ENCODE measurements at regions not wholly inside any gene's neighbourhood (a gene's known extent, or its start where the extent isn't known, plus 50 kb on each side); places are given as distances from the start of the nearest gene placed in this dataset.

GRCh38 chr17:77068915-77069314 lies 71.9 kb upstream of the SEC14L1 start:
- H4K20me1 ChIP-seq (ENCODE audit: insufficient read depth) = no peaks in the 10 kb centered on the region
- no peak overlapping the region for H3K4me2 ChIP-seq (ENCODE audit: low read length)
- H3K4me3 ChIP-seq (ENCODE audit: low read length) = no peak overlapping the region
- H3K79me2 ChIP-seq (replicated peaks; ENCODE audit: insufficient read depth, low read length) = no peaks in the 10 kb centered on the region
- H3K27ac ChIP-seq (ENCODE audit: low read length) = no peak overlapping the region
- no peaks in the 10 kb centered on the region for H3K27me3 ChIP-seq (ENCODE audit: insufficient read depth, low read depth, low read length)
- no peak overlapping the region for H2AFZ ChIP-seq (ENCODE audit: low read depth, low read length)
- no peaks in the 10 kb centered on the region for H3F3A ChIP-seq (ENCODE audit: insufficient read depth, low read length, poor library complexity, severe bottlenecking)
- TF ChIP-seq MXI1 (conservative IDR thresholded peaks at IDR 0.05; ENCODE audit: poor library complexity, severe bottlenecking) (no peak), EP300 (conservative IDR thresholded peaks at IDR 0.05; ENCODE audit: poor library complexity, severe bottlenecking) (no peak), TAF1 (IDR thresholded peaks at IDR 0.05; ENCODE audit: low read depth) (no peak), EZH2 (IDR thresholded peaks at IDR 0.05; ENCODE audit: borderline replicate concordance, insufficient read depth, low read length, poor library complexity, severe bottlenecking) (no peak), POLR2AphosphoS5 (IDR thresholded peaks at IDR 0.05) (no peak), RAD21 (conservative IDR thresholded peaks at IDR 0.05) (no peak), SMC3 (conservative IDR thresholded peaks at IDR 0.05; ENCODE audit: poor library complexity) (no peak)
- TF ChIP-seq, protein P1, sequence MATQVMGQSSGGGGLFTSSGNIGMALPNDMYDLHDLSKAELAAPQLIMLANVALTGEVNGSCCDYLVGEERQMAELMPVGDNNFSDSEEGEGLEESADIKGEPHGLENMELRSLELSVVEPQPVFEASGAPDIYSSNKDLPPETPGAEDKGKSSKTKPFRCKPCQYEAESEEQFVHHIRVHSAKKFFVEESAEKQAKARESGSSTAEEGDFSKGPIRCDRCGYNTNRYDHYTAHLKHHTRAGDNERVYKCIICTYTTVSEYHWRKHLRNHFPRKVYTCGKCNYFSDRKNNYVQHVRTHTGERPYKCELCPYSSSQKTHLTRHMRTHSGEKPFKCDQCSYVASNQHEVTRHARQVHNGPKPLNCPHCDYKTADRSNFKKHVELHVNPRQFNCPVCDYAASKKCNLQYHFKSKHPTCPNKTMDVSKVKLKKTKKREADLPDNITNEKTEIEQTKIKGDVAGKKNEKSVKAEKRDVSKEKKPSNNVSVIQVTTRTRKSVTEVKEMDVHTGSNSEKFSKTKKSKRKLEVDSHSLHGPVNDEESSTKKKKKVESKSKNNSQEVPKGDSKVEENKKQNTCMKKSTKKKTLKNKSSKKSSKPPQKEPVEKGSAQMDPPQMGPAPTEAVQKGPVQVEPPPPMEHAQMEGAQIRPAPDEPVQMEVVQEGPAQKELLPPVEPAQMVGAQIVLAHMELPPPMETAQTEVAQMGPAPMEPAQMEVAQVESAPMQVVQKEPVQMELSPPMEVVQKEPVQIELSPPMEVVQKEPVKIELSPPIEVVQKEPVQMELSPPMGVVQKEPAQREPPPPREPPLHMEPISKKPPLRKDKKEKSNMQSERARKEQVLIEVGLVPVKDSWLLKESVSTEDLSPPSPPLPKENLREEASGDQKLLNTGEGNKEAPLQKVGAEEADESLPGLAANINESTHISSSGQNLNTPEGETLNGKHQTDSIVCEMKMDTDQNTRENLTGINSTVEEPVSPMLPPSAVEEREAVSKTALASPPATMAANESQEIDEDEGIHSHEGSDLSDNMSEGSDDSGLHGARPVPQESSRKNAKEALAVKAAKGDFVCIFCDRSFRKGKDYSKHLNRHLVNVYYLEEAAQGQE (IDR thresholded peaks at IDR 0.05; ENCODE audit: borderline replicate concordance) = no peak
- TF ChIP-seq, protein P2, sequence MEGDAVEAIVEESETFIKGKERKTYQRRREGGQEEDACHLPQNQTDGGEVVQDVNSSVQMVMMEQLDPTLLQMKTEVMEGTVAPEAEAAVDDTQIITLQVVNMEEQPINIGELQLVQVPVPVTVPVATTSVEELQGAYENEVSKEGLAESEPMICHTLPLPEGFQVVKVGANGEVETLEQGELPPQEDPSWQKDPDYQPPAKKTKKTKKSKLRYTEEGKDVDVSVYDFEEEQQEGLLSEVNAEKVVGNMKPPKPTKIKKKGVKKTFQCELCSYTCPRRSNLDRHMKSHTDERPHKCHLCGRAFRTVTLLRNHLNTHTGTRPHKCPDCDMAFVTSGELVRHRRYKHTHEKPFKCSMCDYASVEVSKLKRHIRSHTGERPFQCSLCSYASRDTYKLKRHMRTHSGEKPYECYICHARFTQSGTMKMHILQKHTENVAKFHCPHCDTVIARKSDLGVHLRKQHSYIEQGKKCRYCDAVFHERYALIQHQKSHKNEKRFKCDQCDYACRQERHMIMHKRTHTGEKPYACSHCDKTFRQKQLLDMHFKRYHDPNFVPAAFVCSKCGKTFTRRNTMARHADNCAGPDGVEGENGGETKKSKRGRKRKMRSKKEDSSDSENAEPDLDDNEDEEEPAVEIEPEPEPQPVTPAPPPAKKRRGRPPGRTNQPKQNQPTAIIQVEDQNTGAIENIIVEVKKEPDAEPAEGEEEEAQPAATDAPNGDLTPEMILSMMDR (IDR thresholded peaks at IDR 0.05; ENCODE audit: poor library complexity, severe bottlenecking) = no peak
- no peaks in the 10 kb centered on the region for H3K9me2 ChIP-seq (ENCODE audit: insufficient read depth, low read length)
- no peak overlapping the region for H3K9ac ChIP-seq (ENCODE audit: low read length)
- H3K36me3 ChIP-seq (ENCODE audit: insufficient read depth, low read length) = no peaks in the 10 kb centered on the region
- no peaks in the 10 kb centered on the region for H3K9me3 ChIP-seq (ENCODE audit: low read length)

DNA sequence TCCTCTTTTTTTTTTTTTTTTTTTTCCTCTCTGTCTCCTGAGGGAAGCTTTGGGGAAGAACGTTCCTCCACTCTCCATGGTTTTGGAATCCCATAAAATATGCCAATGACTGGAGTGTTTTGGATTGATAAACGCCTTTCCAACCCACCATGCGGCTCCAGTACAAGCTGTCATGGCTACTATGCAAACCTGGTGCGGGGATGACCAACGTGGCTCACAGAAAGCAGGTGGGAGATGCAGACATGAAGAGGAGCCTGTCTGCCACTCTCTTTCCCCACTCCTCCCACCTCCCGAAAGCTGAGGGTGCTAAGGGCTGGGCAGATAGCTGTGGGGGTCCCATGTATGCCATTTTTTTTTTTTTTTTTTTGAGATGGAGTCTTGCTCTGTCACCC lies 69.9 kb upstream of the SEC14L1 start:
- TF ChIP-seq SMC3 (conservative IDR thresholded peaks at IDR 0.05; ENCODE audit: poor library complexity) (no peak), EP300 (conservative IDR thresholded peaks at IDR 0.05; ENCODE audit: poor library complexity, severe bottlenecking) (no peak), POLR2AphosphoS5 (IDR thresholded peaks at IDR 0.05) (no peak), MXI1 (conservative IDR thresholded peaks at IDR 0.05; ENCODE audit: poor library complexity, severe bottlenecking) (no peak), EZH2 (IDR thresholded peaks at IDR 0.05; ENCODE audit: borderline replicate concordance, insufficient read depth, low read length, poor library complexity, severe bottlenecking) (no peak), TAF1 (IDR thresholded peaks at IDR 0.05; ENCODE audit: low read depth) (no peak)
- TF ChIP-seq, protein P1 (IDR thresholded peaks at IDR 0.05; ENCODE audit: borderline replicate concordance) = no peak
- TF ChIP-seq, protein P2 (IDR thresholded peaks at IDR 0.05; ENCODE audit: poor library complexity, severe bottlenecking) = no peak
- Histone ChIP-seq H3K27ac (ENCODE audit: low read length) (peak overlapping the region; percentile 48), H3F3A (ENCODE audit: insufficient read depth, low read length, poor library complexity, severe bottlenecking) (no peaks in the 10 kb centered on the region), H3K27me3 (ENCODE audit: insufficient read depth, low read depth, low read length) (no peaks in the 10 kb centered on the region), H3K4me2 (ENCODE audit: low read length) (peak overlapping the region; percentile 0), H3K79me2 (replicated peaks; ENCODE audit: insufficient read depth, low read length) (no peaks in the 10 kb centered on the region), H3K9me2 (ENCODE audit: insufficient read depth, low read length) (no peaks in the 10 kb centered on the region), H3K4me3 (ENCODE audit: low read length) (peak overlapping the region; percentile 42), H4K20me1 (ENCODE audit: insufficient read depth) (no peaks in the 10 kb centered on the region), H3K9me3 (ENCODE audit: low read length) (no peaks in the 10 kb centered on the region), H2AFZ (ENCODE audit: low read depth, low read length) (no peak overlapping the region), H3K36me3 (ENCODE audit: insufficient read depth, low read length) (no peaks in the 10 kb centered on the region), H3K9ac (ENCODE audit: low read length) (no peak overlapping the region)
